ENCODE measurements at regions not wholly inside any gene's neighbourhood (a gene's known extent, or its start where the extent isn't known, plus 50 kb on each side); places are given as distances from the start of the nearest gene placed in this dataset.

- Histone ChIP-seq H3K4me2 (no peak overlapping the region), H3K9ac (no peak overlapping the region), H3K4me3 (no peak overlapping the region), H3K27ac (no peak overlapping the region), H3K9me3 (ENCODE audit: low read depth) (no peaks in the 10 kb centered on the region), H3F3A (ENCODE audit: low read depth) (no peaks in the 10 kb centered on the region), H2AFZ (replicated peaks) (no peak overlapping the region), H4K20me1 (ENCODE audit: low read depth) (no peaks in the 10 kb centered on the region), H3K36me3 (no peaks in the 10 kb centered on the region), H3K79me2 (ENCODE audit: low read depth) (no peaks in the 10 kb centered on the region), H3K4me1 (peaks cover 5% of the 10 kb centered on the region), H3K27me3 (no peaks in the 10 kb centered on the region)
- no peak overlapping the region for H3K4me3 Mint-ChIP-seq
- no peaks in the 10 kb centered on the region for H3K4me1 Mint-ChIP-seq
- TF ChIP-seq EZH2 (IDR thresholded peaks at IDR 0.05) = no peak
- TF ChIP-seq CTCF (IDR thresholded peaks at IDR 0.05) = no peak
- TF ChIP-seq EZH2phosphoT487 (IDR thresholded peaks at IDR 0.05) = no peak
- H3K9me3 Mint-ChIP-seq = no peaks in the 10 kb centered on the region
- no peak for DNase-seq (ENCODE audit: low spot score)
- H3K27ac Mint-ChIP-seq = no peak overlapping the region
- H3K36me3 Mint-ChIP-seq = no peaks in the 10 kb centered on the region
- no peaks in the 10 kb centered on the region for H3K27me3 Mint-ChIP-seq (ENCODE audit: insufficient read depth, low read depth)
Measured at GRCh38 chr10:9505546-9505945, 1451.1 kb downstream of the GATA3 start.

GRCh38 chr10:9508606-9509005 is 1454.1 kb downstream of the GATA3 start:
- Histone ChIP-seq H3K9me3 (ENCODE audit: low read depth) (no peaks in the 10 kb centered on the region), H3K27me3 (no peaks in the 10 kb centered on the region), H3K79me2 (ENCODE audit: low read depth) (no peaks in the 10 kb centered on the region), H3K9ac (no peak overlapping the region), H3K4me3 (no peak overlapping the region), H4K20me1 (ENCODE audit: low read depth) (no peaks in the 10 kb centered on the region), H3K4me1 (peaks cover 8% of the 10 kb centered on the region), H3K36me3 (no peaks in the 10 kb centered on the region), H3F3A (ENCODE audit: low read depth) (no peaks in the 10 kb centered on the region), H2AFZ (replicated peaks) (no peak overlapping the region), H3K4me2 (no peak overlapping the region), H3K27ac (no peak overlapping the region)
- H3K36me3 Mint-ChIP-seq = no peaks in the 10 kb centered on the region
- no peak overlapping the region for H3K27ac Mint-ChIP-seq
- no peak for TF ChIP-seq EZH2 (IDR thresholded peaks at IDR 0.05)
- no peak for TF ChIP-seq EZH2phosphoT487 (IDR thresholded peaks at IDR 0.05)
- TF ChIP-seq CTCF (IDR thresholded peaks at IDR 0.05) = no peak
- DNase-seq (ENCODE audit: low spot score) = no peak
- H3K4me3 Mint-ChIP-seq = no peak overlapping the region
- no peaks in the 10 kb centered on the region for H3K9me3 Mint-ChIP-seq
- peaks cover 2% of the 10 kb centered on the region for H3K27me3 Mint-ChIP-seq (ENCODE audit: insufficient read depth, low read depth)
- H3K4me1 Mint-ChIP-seq = no peaks in the 10 kb centered on the region

GRCh38 chr10:9510626-9511025 is 1456.1 kb downstream of the GATA3 start:
- H3K36me3 Mint-ChIP-seq = no peaks in the 10 kb centered on the region
- H3K9me3 Mint-ChIP-seq = no peaks in the 10 kb centered on the region
- H3K27me3 Mint-ChIP-seq (ENCODE audit: insufficient read depth, low read depth) = peaks cover 2% of the 10 kb centered on the region
- no peak for DNase-seq (ENCODE audit: low spot score)
- Histone ChIP-seq H3K36me3 (no peaks in the 10 kb centered on the region), H3K4me3 (no peak overlapping the region), H3K79me2 (ENCODE audit: low read depth) (no peaks in the 10 kb centered on the region), H3K9me3 (ENCODE audit: low read depth) (no peaks in the 10 kb centered on the region), H3F3A (ENCODE audit: low read depth) (no peaks in the 10 kb centered on the region), H3K4me2 (no peak overlapping the region), H3K27me3 (no peaks in the 10 kb centered on the region), H3K4me1 (peaks cover 8% of the 10 kb centered on the region), H2AFZ (replicated peaks) (peak overlapping the region; percentile 76), H4K20me1 (ENCODE audit: low read depth) (no peaks in the 10 kb centered on the region), H3K9ac (no peak overlapping the region), H3K27ac (no peak overlapping the region)
- no peak overlapping the region for H3K4me3 Mint-ChIP-seq
- TF ChIP-seq CTCF (IDR thresholded peaks at IDR 0.05) (no peak), EZH2 (IDR thresholded peaks at IDR 0.05) (no peak), EZH2phosphoT487 (IDR thresholded peaks at IDR 0.05) (no peak)
- no peak overlapping the region for H3K27ac Mint-ChIP-seq
- peaks cover under 1% of the 10 kb centered on the region for H3K4me1 Mint-ChIP-seq

All from neural progenitor cell (in vitro differentiated cells).